Activated CD4-positive, alpha-beta T cell treated with anti-CD3 and anti-CD28 coated beads, Interleukin-2, amount 50 U/mL, for 48 hours (primary cell): ENCODE measurements at regions not wholly inside any gene's neighbourhood (a gene's known extent, or its start where the extent isn't known, plus 50 kb on each side); places are given as distances from the start of the nearest gene placed in this dataset.

Source experiments
- DNase-seq, 2 experiments: peaks; one replicate each; pipeline ENCODE4 v3.0.0-alpha.2; 2020

DNA sequence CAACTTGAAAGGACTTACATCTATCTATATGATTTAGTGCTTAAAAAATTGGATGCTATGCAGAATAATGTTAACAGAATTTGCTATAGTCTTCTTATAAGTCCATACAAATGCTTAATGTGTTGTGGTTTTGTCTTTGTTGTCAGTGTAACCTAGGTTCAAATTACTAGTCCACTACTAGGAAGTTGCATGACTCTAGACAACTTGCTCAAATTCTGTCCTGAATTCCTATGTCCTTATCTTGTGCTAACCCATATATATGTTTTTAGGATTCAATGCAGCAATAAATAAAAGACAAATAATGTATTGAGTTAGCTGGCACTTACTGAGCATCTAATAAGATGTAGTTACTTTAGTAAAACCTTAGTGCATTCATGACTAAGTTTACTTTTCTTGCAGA is 276.5 kb upstream of the KCNMB2 start:
- no peak for DNase-seq

DNA sequence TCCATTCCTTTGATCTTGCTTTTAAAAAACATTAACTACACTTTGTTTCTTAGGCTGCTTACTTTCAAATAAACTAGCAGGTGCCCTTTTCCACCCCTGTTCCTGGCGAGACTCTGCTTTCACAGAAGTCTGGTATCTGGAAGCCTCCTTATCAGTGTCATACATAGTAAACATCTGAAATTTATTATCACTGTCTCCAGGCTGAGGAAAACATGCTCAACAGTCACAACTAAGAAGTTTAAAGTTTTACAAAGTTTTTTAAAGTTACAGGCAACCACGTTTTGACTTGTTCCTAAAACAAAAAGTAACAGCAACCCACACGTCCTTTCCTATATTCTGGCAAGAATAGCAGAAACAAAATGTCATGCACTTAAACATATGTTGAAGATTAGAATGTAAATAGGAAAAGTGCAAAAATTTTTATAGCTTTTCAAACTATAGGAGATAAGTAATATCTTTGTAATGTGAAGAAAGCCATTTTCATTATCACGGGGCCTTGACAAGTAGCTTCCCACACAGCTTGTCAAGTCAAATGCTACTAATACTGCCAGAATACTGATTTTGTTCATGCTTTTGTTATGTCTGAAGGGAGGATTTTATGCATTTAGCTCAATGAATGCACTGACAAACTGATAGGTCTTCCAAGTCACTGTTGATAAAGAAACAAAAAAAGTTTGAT is 275.2 kb upstream of the KCNMB2 start:
- no peak for DNase-seq

DNA sequence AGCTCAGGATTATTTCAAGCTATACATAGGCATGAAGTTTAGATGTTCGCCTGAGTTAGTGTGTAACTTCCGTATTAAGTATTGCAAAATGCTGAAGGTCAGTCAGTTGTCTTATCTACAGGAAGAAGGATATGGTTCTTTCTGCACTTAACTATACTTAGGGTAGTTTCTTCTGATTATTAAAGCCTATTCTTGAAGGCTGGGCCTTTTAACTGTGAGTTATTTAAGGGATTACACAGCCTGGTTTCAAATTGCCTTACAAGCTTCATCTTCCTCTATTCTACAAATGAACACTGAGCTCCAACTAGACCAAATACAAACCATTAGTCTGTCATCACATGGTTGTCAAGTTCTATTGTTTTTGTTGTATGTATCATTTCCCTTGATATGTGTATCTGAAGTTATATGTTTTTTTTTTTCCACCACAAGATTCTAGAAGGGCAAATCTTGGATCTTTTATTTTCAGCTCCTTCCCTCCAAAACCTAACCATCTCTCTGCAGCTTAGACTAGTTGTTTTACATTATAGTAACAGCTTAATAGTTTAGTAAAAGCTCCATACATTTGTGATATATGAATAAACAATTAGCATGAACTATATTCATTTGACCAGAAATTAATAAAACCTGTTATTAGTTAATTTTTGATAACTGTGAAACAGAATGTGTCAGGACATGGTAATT is 272.9 kb upstream of the KCNMB2 start:
- DNase-seq = no peak

GRCh38 chr3:178267158-178267844 is 268.9 kb upstream of the KCNMB2 start:
- no peak for DNase-seq

GRCh38 chr3:178270838-178271237 is 265.4 kb upstream of the KCNMB2 start:
- DNase-seq = no peak

GRCh38 chr3:178271740-178272387 is 264.4 kb upstream of the KCNMB2 start:
- DNase-seq = no peak

GRCh38 chr3:178272841-178273240 is 263.4 kb upstream of the KCNMB2 start:
- no peak for DNase-seq

DNA sequence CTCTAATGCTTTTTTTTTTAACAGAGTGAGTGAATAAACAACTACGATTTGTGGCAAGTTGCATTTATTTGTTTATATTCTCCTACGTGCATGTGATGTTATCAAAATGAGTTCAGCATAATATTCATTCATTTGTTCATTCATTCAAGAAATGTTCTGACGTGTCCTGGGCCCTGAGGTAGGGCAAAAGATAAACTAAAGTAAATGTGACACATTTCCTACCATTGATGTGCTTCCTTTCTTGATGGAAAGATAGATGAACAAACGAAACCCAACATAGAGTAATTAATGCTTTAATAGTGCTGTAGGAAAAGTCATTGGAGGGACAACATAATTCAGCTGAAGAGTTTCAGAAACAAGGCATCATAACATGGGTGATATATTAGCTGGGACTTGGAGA is 261.5 kb upstream of the KCNMB2 start:
- no peak for DNase-seq

GRCh38 chr3:178275311-178275710 is 260.9 kb upstream of the KCNMB2 start:
- DNase-seq = no peak

DNA sequence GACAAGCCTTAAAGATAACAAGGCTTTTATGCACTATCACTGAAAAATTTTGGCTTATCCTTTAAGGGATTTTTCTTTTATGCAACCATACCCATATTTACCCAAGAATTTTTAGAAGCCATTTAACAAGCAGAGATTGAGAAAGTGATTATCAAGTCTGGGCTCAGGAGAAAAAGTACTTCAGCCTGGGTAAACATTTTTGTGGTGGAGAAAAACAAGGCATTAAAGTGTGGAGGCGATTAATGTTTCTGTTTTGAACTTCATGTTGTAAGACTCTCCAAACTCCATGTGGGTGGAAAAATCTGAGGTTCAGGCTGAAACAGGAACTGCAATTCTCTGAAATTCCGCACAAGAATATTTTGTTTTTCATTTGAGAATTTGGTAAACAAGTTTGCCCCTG is 260.4 kb upstream of the KCNMB2 start:
- DNase-seq = no peak

- no peak for DNase-seq
These were observed 258.6 kb upstream of the KCNMB2 start for GRCh38 chr3:178277605-178278004.

DNA sequence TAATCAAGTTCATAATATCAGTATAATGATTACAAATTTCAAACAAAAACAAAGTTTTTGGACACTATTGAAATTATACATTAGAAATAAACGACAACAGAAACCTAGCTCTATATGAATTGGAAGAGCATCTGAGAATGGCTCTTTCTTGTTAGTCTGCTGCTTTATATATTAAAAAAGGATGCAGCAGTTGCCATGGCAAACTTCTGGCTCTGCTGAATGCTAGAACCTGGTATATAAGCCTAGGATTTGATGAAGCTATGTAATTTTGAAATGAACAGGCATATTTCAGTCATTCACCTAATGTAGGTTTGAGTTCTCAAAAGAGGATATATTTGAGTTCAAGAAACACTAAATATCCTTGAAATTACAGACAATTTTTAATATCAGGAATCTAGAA is 252.7 kb upstream of the KCNMB2 start:
- DNase-seq = no peak

- no peak for DNase-seq
These were observed 252.1 kb upstream of the KCNMB2 start for GRCh38 chr3:178284181-178284580.

DNA sequence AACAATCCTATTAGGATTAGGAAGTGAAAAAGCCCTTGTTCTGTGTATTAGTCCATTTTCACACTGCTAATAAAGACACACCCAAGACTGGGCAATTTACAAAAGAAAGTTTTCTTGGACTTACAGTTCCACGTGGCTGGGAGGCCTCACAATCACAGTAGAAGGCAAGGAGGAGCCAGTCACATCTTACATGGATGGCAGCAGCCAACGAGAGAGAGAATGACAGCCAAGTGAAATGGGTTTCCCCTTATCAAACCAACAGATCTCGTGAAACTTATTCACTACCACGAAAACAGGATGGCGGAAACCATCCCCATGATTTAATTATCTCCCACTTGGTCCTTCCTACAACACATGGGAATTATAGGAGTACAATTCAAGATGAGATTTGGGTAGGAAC is 248.2 kb upstream of the KCNMB2 start:
- DNase-seq = no peak

GRCh38 chr3:178289544-178290160 is 246.6 kb upstream of the KCNMB2 start:
- no peak for DNase-seq

DNA sequence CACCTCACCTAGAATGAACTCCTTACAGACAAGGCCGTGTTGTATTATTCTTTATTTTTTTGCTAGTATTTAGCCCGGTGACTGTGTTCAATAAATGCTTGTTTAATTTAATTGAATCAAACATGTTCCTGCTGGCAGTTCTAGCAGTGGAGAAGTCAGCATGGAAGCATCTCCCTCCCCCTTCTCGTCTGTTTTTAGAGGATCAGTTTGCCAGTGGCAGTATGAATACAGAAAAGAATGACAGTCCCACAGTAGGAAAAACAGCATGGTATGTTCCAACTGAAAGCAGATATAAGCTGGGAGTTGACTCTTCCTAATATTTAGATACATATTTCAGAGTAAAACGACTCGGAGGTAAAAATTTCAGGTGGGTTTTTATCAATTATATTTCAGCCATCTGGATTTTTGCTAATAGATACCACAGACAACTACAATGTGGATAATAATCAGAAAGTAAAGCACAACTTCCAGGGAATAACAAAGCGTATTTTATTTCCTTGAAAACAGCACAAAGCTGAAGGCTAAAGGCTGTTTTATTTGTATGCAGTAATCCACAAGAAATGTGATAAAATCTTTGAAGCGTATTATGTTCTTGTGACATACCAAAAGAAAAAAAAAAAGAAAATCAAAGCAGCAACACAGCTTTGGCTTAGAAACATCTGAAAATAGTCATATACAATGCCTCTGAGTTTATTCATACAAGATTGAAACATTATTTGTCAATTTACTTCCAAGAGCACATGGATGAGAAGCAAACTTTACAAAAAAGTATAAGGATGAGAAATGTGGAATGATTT is 244.5 kb upstream of the KCNMB2 start:
- DNase-seq = no peak

- DNase-seq = no peak
These were observed 240.8 kb upstream of the KCNMB2 start for GRCh38 chr3:178295292-178295912.

- DNase-seq = no peak
These were observed 239.0 kb upstream of the KCNMB2 start for GRCh38 chr3:178297199-178297598.

GRCh38 chr3:178297740-178298139 is 238.5 kb upstream of the KCNMB2 start:
- no peak for DNase-seq

GRCh38 chr3:178300441-178300959 is 235.7 kb upstream of the KCNMB2 start:
- no peak for DNase-seq
